Central memory CD4-positive, alpha-beta T cell (primary cell): ENCODE measurements at regions not wholly inside any gene's neighbourhood (a gene's known extent, or its start where the extent isn't known, plus 50 kb on each side); places are given as distances from the start of the nearest gene placed in this dataset.
A peak's percentile ranks its signal among the peaks of the same experiment; 100 is the strongest.
"Not testable (repeated sequence)": the region's sequence is repeated elsewhere in the genome, so short reads cannot be mapped to it uniquely, and the experiment has no call there.

Source experiments
- DNase-seq: peaks from one replicate; pipeline ENCODE4 v3.0.0; 2022

- DNase-seq: not testable (repeated sequence)
These were observed 94.0 kb upstream of the SCAF8 start for GRCh38 chr6:154639196-154639595.

GRCh38 chr6:154648188-154648887 lies 84.9 kb upstream of the SCAF8 start:
- DNase-seq: no peak

- no peak for DNase-seq
These were observed 84.4 kb upstream of the SCAF8 start for GRCh38 chr6:154648888-154649205.

GRCh38 chr6:154649721-154650120 lies 83.5 kb upstream of the SCAF8 start:
- DNase-seq: no peak

GRCh38 chr6:154650351-154650750 lies 82.9 kb upstream of the SCAF8 start:
- DNase-seq: no peak

- no peak for DNase-seq
These were observed 81.6 kb upstream of the SCAF8 start for GRCh38 chr6:154651656-154652055.

GRCh38 chr6:154653385-154653784 lies 79.8 kb upstream of the SCAF8 start:
- DNase-seq: no peak

- no peak for DNase-seq
These were observed 79.4 kb upstream of the SCAF8 start for GRCh38 chr6:154653853-154654252.

GRCh38 chr6:154656660-154657059 lies 76.6 kb upstream of the SCAF8 start:
- DNase-seq: no peak

GRCh38 chr6:154661768-154662167 lies 71.4 kb upstream of the SCAF8 start:
- no peak for DNase-seq

- no peak for DNase-seq
These were observed 68.9 kb upstream of the SCAF8 start for GRCh38 chr6:154664287-154664686.

- DNase-seq: no peak
These were observed 65.1 kb upstream of the SCAF8 start for GRCh38 chr6:154668156-154668555.

- no peak for DNase-seq
These were observed 61.1 kb upstream of the SCAF8 start for GRCh38 chr6:154672086-154672485.

- DNase-seq: no peak
These were observed 59.3 kb upstream of the SCAF8 start for GRCh38 chr6:154673919-154674318.

GRCh38 chr6:154675602-154676088 lies 57.6 kb upstream of the SCAF8 start:
- DNase-seq: peak; percentile 84

- DNase-seq: no peak
These were observed 50.5 kb upstream of the SCAF8 start for GRCh38 chr6:154682633-154683125.
